ENCODE measurements at regions not wholly inside any gene's neighbourhood (a gene's known extent, or its start where the extent isn't known, plus 50 kb on each side); places are given as distances from the start of the nearest gene placed in this dataset.

GRCh38 chr18:7325126-7325430 lies 94.2 kb downstream of the LRRC30 start:
- TF ChIP-seq CTCF (IDR thresholded peaks at IDR 0.05), result no peak
- TF ChIP-seq MAX (CRISPR knock-in tag; IDR thresholded peaks at IDR 0.05), result no peak
- no peak for TF ChIP-seq ARID4B (CRISPR knock-in tag; IDR thresholded peaks at IDR 0.05; ENCODE audit: borderline replicate concordance)
- no peak for TF ChIP-seq ZNF121 (CRISPR knock-in tag; IDR thresholded peaks at IDR 0.05)
- no peak for TF ChIP-seq SMAD4 (CRISPR knock-in tag; IDR thresholded peaks at IDR 0.05)
- TF ChIP-seq ATF2 (CRISPR knock-in tag; IDR thresholded peaks at IDR 0.05; ENCODE audit: borderline replicate concordance, low read depth), result no peak
- no peak for TF ChIP-seq NFATC4 (CRISPR knock-in tag; IDR thresholded peaks at IDR 0.05)
- TF ChIP-seq E2F4 (CRISPR knock-in tag; IDR thresholded peaks at IDR 0.05; ENCODE audit: borderline replicate concordance, low read depth), result no peak
- TF ChIP-seq ZNF138 (CRISPR knock-in tag; conservative IDR thresholded peaks at IDR 0.05), result no peak
- TF ChIP-seq NFYB (CRISPR knock-in tag; conservative IDR thresholded peaks at IDR 0.05; ENCODE audit: low read depth), result no peak
- TF ChIP-seq IRF2 (CRISPR knock-in tag; IDR thresholded peaks at IDR 0.05; ENCODE audit: borderline replicate concordance, low read depth), result no peak
- TF ChIP-seq NFE2L1 (CRISPR knock-in tag; IDR thresholded peaks at IDR 0.05), result no peak
